Esophagus squamous epithelium (tissue), 5 donors: ENCODE measurements at regions not wholly inside any gene's neighbourhood (a gene's known extent, or its start where the extent isn't known, plus 50 kb on each side); places are given as distances from the start of the nearest gene placed in this dataset.

ENCODE experiments used
- DNase-seq: peaks from one replicate; lab custom pipeline; 2025; lab: John Stamatoyannopoulos, UW
- H3K27ac ChIP-seq, 4 donors: fragments of 200-600 bp; sonication (generic); one replicate each; pipeline ENCODE4 v1.5.1; 2016 to 2019; ENCODE audit warnings: mild to moderate bottlenecking in 1 of 4
- H3K27me3 ChIP-seq, 4 donors: fragments of 200-600 bp; sonication (generic); 1 replicate in 3 of 4; 2 replicates in 1 of 4; pipeline versions ENCODE4 v1.5.1 to v1.6.0; 2017 to 2021; ENCODE audit warnings: antibody characterized with exemption in 1 of 4
- H3K36me3 ChIP-seq, 3 donors: fragments of 200-600 bp; sonication (generic); one replicate each; pipeline ENCODE4 v1.5.1; 2016 to 2019
- H3K4me1 ChIP-seq, 3 donors: fragments of 200-600 bp; sonication (generic); one replicate each; pipeline ENCODE4 v1.5.1; 2017 to 2019
- H3K4me3 ChIP-seq, 4 donors: fragments of 200-600 bp; sonication (generic); 1 replicate in 3 of 4; 2 replicates in 1 of 4; pipeline ENCODE4 v1.5.1; 2016 to 2019; ENCODE audit warnings: mild to moderate bottlenecking in 2 of 4, moderate library complexity in 1 of 4
- H3K9me3 ChIP-seq, 3 donors: fragments of 200-600 bp; sonication (generic); one replicate each; pipeline ENCODE4 v1.5.1; 2016 to 2019
- POLR2A ChIP-seq, 4 donors: fragments of 450-650 bp; IDR thresholded peaks; one replicate each; pipeline ENCODE4 v1.6.1; 2017; ENCODE audit warnings: antibody characterized with exemption in 4 of 4, mild to moderate bottlenecking in 4 of 4, moderate library complexity in 3 of 4
- WGBS, 2 donors: methylation state at CpG; one replicate each; pipeline ENCODE4 v1.1.5; 2018; 5-methylcytosine and 5-hydroxymethylcytosine counted together
- intact Hi-C: fragments of 100-400 bp; cut with DNase I; formaldehyde crosslinking; loops from one replicate; pipeline ENCODE4 v1.15.0; 2022
- TF ChIP-seq, protein P1 (sequence below), 6 experiments: fragments of 450-650 bp in 4 of 6; fragments of 200-600 bp in 2 of 6; sonication (generic) in 2 of 6; IDR thresholded peaks; one replicate each; pipeline ENCODE4 v1.5.1; 2016 to 2019; ENCODE audit warnings: antibody characterized with exemption in 6 of 6, mild to moderate bottlenecking in 4 of 6, moderate library complexity in 4 of 6
- donor health status: DM: yes; HTN: yes; CAD: no.

DNA sequence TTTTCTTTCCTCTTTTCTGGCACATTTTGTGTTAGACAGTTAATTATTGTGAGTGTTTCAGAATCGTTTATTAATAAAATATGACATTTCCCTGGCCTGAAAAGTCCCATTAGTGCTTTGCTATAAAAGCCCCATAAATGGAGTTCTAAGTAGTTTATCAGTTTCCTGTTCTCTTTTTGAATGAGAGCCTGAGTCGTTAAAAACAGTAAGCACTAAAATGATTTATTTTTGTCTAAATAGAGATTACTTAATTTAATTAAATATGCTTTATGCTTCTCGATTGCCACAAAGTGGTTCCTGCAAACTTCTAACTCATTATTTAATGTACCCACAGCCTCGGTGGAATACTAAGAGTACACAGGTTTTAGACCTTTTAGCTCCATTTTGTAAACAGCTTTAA is 577.9 kb downstream of the C6orf118 start:
- Histone ChIP-seq H3K27me3 (no peaks in the 10 kb centered on the region), H3K36me3 (no peaks in the 10 kb centered on the region), H3K4me1 (no peaks in the 10 kb centered on the region), H3K9me3 (no peaks in the 10 kb centered on the region), H3K4me3 (no peak overlapping the region), H3K27ac (no peak overlapping the region)
- TF ChIP-seq, protein P1, sequence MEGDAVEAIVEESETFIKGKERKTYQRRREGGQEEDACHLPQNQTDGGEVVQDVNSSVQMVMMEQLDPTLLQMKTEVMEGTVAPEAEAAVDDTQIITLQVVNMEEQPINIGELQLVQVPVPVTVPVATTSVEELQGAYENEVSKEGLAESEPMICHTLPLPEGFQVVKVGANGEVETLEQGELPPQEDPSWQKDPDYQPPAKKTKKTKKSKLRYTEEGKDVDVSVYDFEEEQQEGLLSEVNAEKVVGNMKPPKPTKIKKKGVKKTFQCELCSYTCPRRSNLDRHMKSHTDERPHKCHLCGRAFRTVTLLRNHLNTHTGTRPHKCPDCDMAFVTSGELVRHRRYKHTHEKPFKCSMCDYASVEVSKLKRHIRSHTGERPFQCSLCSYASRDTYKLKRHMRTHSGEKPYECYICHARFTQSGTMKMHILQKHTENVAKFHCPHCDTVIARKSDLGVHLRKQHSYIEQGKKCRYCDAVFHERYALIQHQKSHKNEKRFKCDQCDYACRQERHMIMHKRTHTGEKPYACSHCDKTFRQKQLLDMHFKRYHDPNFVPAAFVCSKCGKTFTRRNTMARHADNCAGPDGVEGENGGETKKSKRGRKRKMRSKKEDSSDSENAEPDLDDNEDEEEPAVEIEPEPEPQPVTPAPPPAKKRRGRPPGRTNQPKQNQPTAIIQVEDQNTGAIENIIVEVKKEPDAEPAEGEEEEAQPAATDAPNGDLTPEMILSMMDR (IDR thresholded peaks at IDR 0.05) = no peak
- TF ChIP-seq POLR2A (IDR thresholded peaks at IDR 0.05) = no peak
- 35 to 44% methylated on average over 4 of the region's 4 CpGs for WGBS, 2 donors
- no peak for DNase-seq
- intact Hi-C loops = no loop called here

DNA sequence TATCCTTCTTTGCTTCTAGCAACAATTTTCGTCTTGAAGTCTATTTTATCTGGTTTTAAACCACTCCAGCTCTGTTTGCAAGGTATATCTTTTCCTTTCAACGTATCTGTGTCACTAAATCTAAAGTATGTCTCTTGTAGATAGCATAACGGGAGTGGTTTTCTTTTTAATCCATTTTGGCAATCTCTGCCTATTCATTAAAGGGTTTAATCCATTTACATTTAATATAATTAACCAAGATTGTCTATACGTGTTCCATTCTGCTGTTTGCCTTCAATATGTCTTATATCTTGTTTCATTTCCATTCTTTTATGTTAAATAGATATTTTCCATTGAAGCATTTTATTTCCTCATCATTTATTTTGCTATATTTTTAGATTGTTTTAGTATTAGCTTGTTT is 587.9 kb downstream of the C6orf118 start:
- H3K4me3 ChIP-seq = no peak overlapping the region
- no peaks in the 10 kb centered on the region for H3K4me1 ChIP-seq
- H3K36me3 ChIP-seq = no peaks in the 10 kb centered on the region
- intact Hi-C loops = no loop called here
- DNase-seq = no peak
- TF ChIP-seq, protein P1 (IDR thresholded peaks at IDR 0.05) = no peak
- TF ChIP-seq POLR2A (IDR thresholded peaks at IDR 0.05) = no peak
- H3K27ac ChIP-seq = no peak overlapping the region
- peaks cover 0 to 11% (median 0%) of the 10 kb centered on the region in 3 donors for H3K9me3 ChIP-seq
- WGBS, 2 donors = 42 to 49% methylated on average over 4 of the region's 4 CpGs
- no peaks in the 10 kb centered on the region for H3K27me3 ChIP-seq

DNA sequence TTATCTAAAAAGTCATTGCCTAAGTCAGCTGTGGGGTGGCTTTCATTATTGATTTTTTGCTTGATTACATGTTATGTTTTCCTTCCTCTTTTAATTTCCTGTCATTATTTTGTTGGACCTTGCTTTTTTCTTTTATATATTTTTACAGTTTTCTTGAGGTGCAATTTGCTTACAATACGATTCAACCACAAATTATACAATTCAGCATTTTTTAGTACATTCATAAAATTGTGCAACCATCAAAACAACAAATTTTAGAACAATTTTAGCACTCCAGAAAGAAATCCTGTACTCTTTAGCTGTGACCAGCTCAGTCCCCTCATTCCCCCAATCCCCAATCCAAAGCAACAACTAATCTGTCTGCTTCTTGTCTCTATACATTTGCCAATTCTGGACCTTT is 608.9 kb downstream of the C6orf118 start:
- Histone ChIP-seq H3K4me3 (no peak overlapping the region), H3K27me3 (no peaks in the 10 kb centered on the region), H3K4me1 (no peaks in the 10 kb centered on the region), H3K9me3 (no peaks in the 10 kb centered on the region), H3K27ac (no peak overlapping the region), H3K36me3 (no peaks in the 10 kb centered on the region)
- TF ChIP-seq, protein P1 (IDR thresholded peaks at IDR 0.05) = no peak
- TF ChIP-seq POLR2A (IDR thresholded peaks at IDR 0.05) = no peak
- DNase-seq = no peak
- 60 to 62% methylated on average over 1 of the region's 1 CpG for WGBS, 2 donors
- intact Hi-C loops = no loop called here

DNA sequence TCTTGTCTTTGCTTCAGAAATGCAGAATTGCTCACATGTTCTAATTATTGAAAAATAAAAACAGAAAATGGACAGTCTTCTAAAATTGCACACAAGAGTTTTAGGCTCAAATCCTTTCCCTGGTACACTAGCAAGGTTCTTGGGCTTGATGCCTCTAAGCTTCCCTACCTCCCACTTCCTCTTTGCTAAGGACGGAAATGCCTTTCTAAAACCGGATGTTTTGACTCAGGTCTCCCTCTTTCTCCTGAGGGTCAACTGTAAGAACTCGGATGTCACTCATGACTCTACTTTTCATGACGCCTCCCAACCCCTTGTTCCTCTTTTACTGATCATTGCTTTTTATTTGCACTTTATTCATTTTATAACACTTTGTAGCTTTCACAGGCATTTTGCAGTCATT is 613.5 kb downstream of the C6orf118 start:
- WGBS, 2 donors = 20 to 38% methylated on average over 4 of the region's 4 CpGs
- H3K27me3 ChIP-seq = no peaks in the 10 kb centered on the region
- H3K4me1 ChIP-seq = no peaks in the 10 kb centered on the region
- DNase-seq = no peak
- no peaks in the 10 kb centered on the region for H3K36me3 ChIP-seq
- H3K4me3 ChIP-seq = no peak overlapping the region
- no peaks in the 10 kb centered on the region for H3K9me3 ChIP-seq
- TF ChIP-seq, protein P1 (IDR thresholded peaks at IDR 0.05) = no peak
- no peak for TF ChIP-seq POLR2A (IDR thresholded peaks at IDR 0.05)
- H3K27ac ChIP-seq = no peak overlapping the region
- intact Hi-C loops = no loop called here

DNA sequence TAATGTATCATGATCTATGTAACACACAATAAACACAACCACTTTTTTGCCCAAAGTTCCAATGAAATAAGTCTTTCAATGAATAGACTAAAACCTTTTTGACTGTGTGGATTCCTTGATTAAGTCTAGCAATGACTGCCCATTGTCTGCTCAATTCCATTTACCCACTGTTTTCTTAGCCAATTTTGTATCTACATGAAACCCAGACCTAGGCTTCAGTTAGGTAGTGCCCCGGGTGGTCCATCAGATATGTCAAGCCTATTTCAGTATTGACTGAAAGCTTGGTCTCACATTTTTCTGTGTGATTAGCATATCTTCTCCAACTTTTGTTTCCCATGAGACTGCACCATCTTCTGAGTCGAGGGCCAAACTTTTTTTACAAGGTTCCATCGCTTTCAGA is 615.0 kb downstream of the C6orf118 start:
- TF ChIP-seq, protein P1 (IDR thresholded peaks at IDR 0.05) = no peak
- DNase-seq = no peak
- Histone ChIP-seq H3K9me3 (no peaks in the 10 kb centered on the region), H3K36me3 (no peaks in the 10 kb centered on the region), H3K27ac (no peak overlapping the region), H3K4me1 (no peaks in the 10 kb centered on the region), H3K27me3 (no peaks in the 10 kb centered on the region), H3K4me3 (no peak overlapping the region)
- intact Hi-C loops = no loop called here
- 70 to 81% methylated on average over 3 of the region's 3 CpGs for WGBS, 2 donors
